Mesenchymal stem cell (in vitro differentiated cells and primary cell): ENCODE measurements at regions not wholly inside any gene's neighbourhood (a gene's known extent, or its start where the extent isn't known, plus 50 kb on each side); places are given as distances from the start of the nearest gene placed in this dataset.
"Not testable (repeated sequence)": the region's sequence is repeated elsewhere in the genome, so short reads cannot be mapped to it uniquely, and the experiment has no call there.

ENCODE experiments used
- DNase-seq: peaks from one replicate; pipeline ENCODE4 v3.0.0-alpha.2; 2013
- H2AFZ ChIP-seq: one replicate; pipeline ENCODE4 v1.6.1; 2013; ENCODE audit warnings: low read depth, mild to moderate bottlenecking, control low read depth, inconsistent platforms, low read length, moderate library complexity
- H2AK5ac ChIP-seq: 2 replicates; pipeline ENCODE4 v1.6.1; 2013; ENCODE audit warnings: low read length, moderate library complexity, mild to moderate bottlenecking, inconsistent platforms; ENCODE audit not compliant: severe bottlenecking
- H2BK120ac ChIP-seq: one replicate; pipeline ENCODE4 v1.6.1; 2013; ENCODE audit warnings: low read depth, mild to moderate bottlenecking, inconsistent platforms, low read length, moderate library complexity
- H2BK12ac ChIP-seq, 2 experiments: one replicate each; pipeline ENCODE4 v1.6.1; 2013; ENCODE audit warnings: inconsistent platforms in 2 of 2, low read length in 2 of 2, mild to moderate bottlenecking in 2 of 2, moderate library complexity in 2 of 2, control low read depth in 1 of 2
- H2BK15ac ChIP-seq: one replicate; pipeline ENCODE4 v1.6.1; 2013; ENCODE audit warnings: mild to moderate bottlenecking, low read depth, inconsistent platforms; ENCODE audit not compliant: poor library complexity, severe bottlenecking
- H2BK5ac ChIP-seq: 2 replicates; pipeline ENCODE4 v1.6.1; 2013; ENCODE audit warnings: low read depth, mild to moderate bottlenecking, low read length, control low read depth, inconsistent platforms; ENCODE audit not compliant: poor library complexity, severe bottlenecking
- H3K14ac ChIP-seq, 2 experiments: one replicate each; pipeline ENCODE4 v1.6.1; 2013; ENCODE audit warnings: inconsistent platforms in 2 of 2, low read length in 2 of 2, control low read depth in 1 of 2, mild to moderate bottlenecking in 1 of 2, moderate library complexity in 1 of 2
- H3K18ac ChIP-seq, 2 experiments: one replicate each; pipeline ENCODE4 v1.6.1; 2013; ENCODE audit warnings: inconsistent platforms in 2 of 2, low read length in 2 of 2, control low read depth in 1 of 2, low read depth in 1 of 2, mild to moderate bottlenecking in 1 of 2
- H3K23ac ChIP-seq, 2 experiments: one replicate each; pipeline ENCODE4 v1.6.1; 2013; ENCODE audit warnings: inconsistent platforms in 2 of 2, low read length in 2 of 2, mild to moderate bottlenecking in 2 of 2, moderate library complexity in 2 of 2, control low read depth in 1 of 2
- H3K27ac ChIP-seq: 2 replicates; pipeline ENCODE4 v1.5.1; 2013; ENCODE audit warnings: mild to moderate bottlenecking, moderate library complexity, low read length, control low read depth, inconsistent platforms; ENCODE audit not compliant: poor library complexity, severe bottlenecking
- H3K27me3 ChIP-seq, 2 experiments: 2 replicates each; pipeline versions ENCODE4 v1.6.1 to v1.7.0; 2013; ENCODE audit warnings: low read length in 2 of 2, mild to moderate bottlenecking in 2 of 2, moderate library complexity in 2 of 2, control low read depth in 1 of 2, inconsistent platforms in 1 of 2; ENCODE audit not compliant: control insufficient read depth in 1 of 2, insufficient read depth in 1 of 2
- H3K36me3 ChIP-seq, 2 experiments: 2 replicates each; pipeline versions ENCODE4 v1.6.1 to v1.7.0; 2013; ENCODE audit warnings: low read length in 2 of 2, control low read depth in 1 of 2, inconsistent platforms in 1 of 2, low read depth in 1 of 2, mild to moderate bottlenecking in 1 of 2; ENCODE audit not compliant: insufficient read depth in 2 of 2, control insufficient read depth in 1 of 2
- H3K4ac ChIP-seq, 2 experiments: one replicate each; pipeline ENCODE4 v1.6.1; 2013; ENCODE audit warnings: inconsistent platforms in 2 of 2, low read length in 2 of 2, mild to moderate bottlenecking in 2 of 2, moderate library complexity in 2 of 2, control low read depth in 1 of 2, low read depth in 1 of 2
- H3K4me1 ChIP-seq: 2 replicates; pipeline ENCODE4 v1.6.1; 2013; ENCODE audit warnings: low read depth, low read length, control low read depth; ENCODE audit not compliant: control insufficient read depth, insufficient read depth
- H3K4me2 ChIP-seq: 2 replicates; pipeline ENCODE4 v1.6.1; 2013; ENCODE audit warnings: low read length, mild to moderate bottlenecking, inconsistent platforms; ENCODE audit not compliant: poor library complexity, severe bottlenecking
- H3K4me3 ChIP-seq, 2 experiments: 2 replicates each; pipeline versions ENCODE4 v1.5.1 to v1.7.0; 2013; ENCODE audit warnings: low read length in 2 of 2, mild to moderate bottlenecking in 2 of 2, control low read depth in 1 of 2, low read depth in 1 of 2; ENCODE audit not compliant: insufficient read depth in 1 of 2
- H3K79me1 ChIP-seq: replicated peaks from 2 replicates; pipeline ENCODE4 v1.6.1; 2013; ENCODE audit warnings: mild to moderate bottlenecking, control low read depth, low read length, inconsistent platforms; ENCODE audit not compliant: poor library complexity, severe bottlenecking
- H3K9ac ChIP-seq: 2 replicates; pipeline ENCODE4 v1.7.0; 2013; ENCODE audit warnings: mild to moderate bottlenecking, low read length, moderate library complexity
- H3K9me3 ChIP-seq: 2 replicates; pipeline ENCODE4 v1.7.0; 2013; ENCODE audit warnings: mild to moderate bottlenecking, low read length; ENCODE audit not compliant: control insufficient read depth
- H4K8ac ChIP-seq: one replicate; pipeline ENCODE4 v1.6.1; 2013; ENCODE audit warnings: inconsistent platforms, mild to moderate bottlenecking, low read length, moderate library complexity
- H4K91ac ChIP-seq: one replicate; pipeline ENCODE4 v1.6.1; 2013; ENCODE audit warnings: mild to moderate bottlenecking, low read length, inconsistent platforms
- WGBS: methylation state at CpG from one replicate; pipeline ENCODE4 v1.1.7; 2013; ENCODE audit warnings: mixed read lengths; 5-methylcytosine and 5-hydroxymethylcytosine counted together

GRCh38 chr2:179321034-179321433 is 56.4 kb upstream of the SESTD1 start:
- not testable (repeated sequence) for H3K9ac ChIP-seq, H2AK5ac ChIP-seq, H3K14ac ChIP-seq, H3K36me3 ChIP-seq, H2BK120ac ChIP-seq, H3K4ac ChIP-seq, H2AFZ ChIP-seq, H3K4me2 ChIP-seq, H3K9me3 ChIP-seq, H3K4me3 ChIP-seq, DNase-seq, H3K27ac ChIP-seq, H4K91ac ChIP-seq, H3K23ac ChIP-seq, H4K8ac ChIP-seq, H3K79me1 ChIP-seq, H3K27me3 ChIP-seq, H2BK12ac ChIP-seq, H2BK15ac ChIP-seq, H2BK5ac ChIP-seq, H3K18ac ChIP-seq, H3K4me1 ChIP-seq
- 71% methylated on average over 1 of the region's 3 CpGs for WGBS

DNA sequence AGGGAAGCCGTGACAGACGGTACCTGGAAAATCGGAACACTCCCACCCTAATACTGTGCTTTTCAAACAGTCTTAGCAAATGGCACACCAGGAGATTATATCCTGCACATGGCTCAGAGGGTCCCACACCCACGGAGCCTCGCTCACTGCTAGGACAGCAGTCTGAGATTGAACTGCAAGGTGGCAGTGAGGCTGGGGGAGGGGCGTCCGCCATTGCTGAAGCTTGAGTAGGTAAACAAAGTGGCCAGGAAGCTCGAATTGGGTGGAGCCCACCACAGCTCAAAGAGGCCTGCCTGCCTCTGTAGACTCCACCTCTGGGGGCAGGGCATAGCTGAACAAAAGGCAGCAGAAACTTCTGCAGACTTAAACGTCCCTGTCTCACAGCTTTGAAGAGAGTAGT is 50.1 kb upstream of the SESTD1 start:
- not testable (repeated sequence) for H4K91ac ChIP-seq, H3K79me1 ChIP-seq, H2AFZ ChIP-seq, H2BK120ac ChIP-seq, H3K4me3 ChIP-seq, H3K36me3 ChIP-seq, H2BK12ac ChIP-seq, H3K4me1 ChIP-seq, H3K18ac ChIP-seq, H3K27ac ChIP-seq, H3K14ac ChIP-seq, H3K4me2 ChIP-seq, H3K9ac ChIP-seq, H2BK5ac ChIP-seq, H3K27me3 ChIP-seq, H4K8ac ChIP-seq, H3K23ac ChIP-seq, DNase-seq, H2AK5ac ChIP-seq, H2BK15ac ChIP-seq, H3K4ac ChIP-seq, H3K9me3 ChIP-seq
- WGBS: 84% methylated on average over 9 of the region's 9 CpGs
